ENCODE measurements at regions not wholly inside any gene's neighbourhood (a gene's known extent, or its start where the extent isn't known, plus 50 kb on each side); places are given as distances from the start of the nearest gene placed in this dataset.

DNA sequence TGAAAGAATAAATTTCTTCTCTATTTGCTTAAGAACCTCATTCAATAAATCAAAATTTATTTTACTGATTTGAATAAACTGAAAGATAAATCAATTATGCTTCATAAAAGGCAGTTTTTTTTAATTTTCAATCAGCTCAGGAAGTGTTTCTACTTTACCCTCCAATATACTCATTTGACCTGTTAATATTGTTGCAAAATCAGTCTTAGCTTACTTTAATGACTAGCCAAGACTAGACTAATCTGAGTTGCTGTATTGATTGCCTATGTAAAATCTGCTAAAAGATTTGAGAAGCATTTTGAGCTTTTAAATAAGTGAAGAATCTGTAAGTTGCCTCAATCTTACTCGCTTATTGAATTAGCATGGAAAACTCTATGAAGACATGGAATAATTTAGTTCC, 179.1 kb upstream of the LYPLAL1 start:
- TF ChIP-seq EP300 (IDR thresholded peaks at IDR 0.05; ENCODE audit: borderline replicate concordance in 1 of 2, control insufficient read depth in 1 of 2, low read depth in 2 of 2, low read length in 2 of 2) (no peak), SMC3 (IDR thresholded peaks at IDR 0.05; ENCODE audit: borderline replicate concordance, low read length) (no peak), ZNF274 (IDR thresholded peaks at IDR 0.05; ENCODE audit: insufficient read depth, insufficient read length) (no peak), SP1 (IDR thresholded peaks at IDR 0.05; ENCODE audit: low read depth, low read length) (no peak), NR2C2 (IDR thresholded peaks at IDR 0.05; ENCODE audit: borderline replicate concordance, control insufficient read depth, insufficient read length, low read depth) (no peak), CHD2 (IDR thresholded peaks at IDR 0.05; ENCODE audit: borderline replicate concordance, low read depth, low read length) (no peak), CREB1 (IDR thresholded peaks at IDR 0.05; ENCODE audit: low read depth) (no peak), CEBPB (IDR thresholded peaks at IDR 0.05; ENCODE audit: borderline replicate concordance in 1 of 2, low read depth in 2 of 2, low read length in 2 of 2) (no peak), ZBTB4 (CRISPR knock-in tag; IDR thresholded peaks at IDR 0.05) (no peak)
- TF ChIP-seq, protein P1, sequence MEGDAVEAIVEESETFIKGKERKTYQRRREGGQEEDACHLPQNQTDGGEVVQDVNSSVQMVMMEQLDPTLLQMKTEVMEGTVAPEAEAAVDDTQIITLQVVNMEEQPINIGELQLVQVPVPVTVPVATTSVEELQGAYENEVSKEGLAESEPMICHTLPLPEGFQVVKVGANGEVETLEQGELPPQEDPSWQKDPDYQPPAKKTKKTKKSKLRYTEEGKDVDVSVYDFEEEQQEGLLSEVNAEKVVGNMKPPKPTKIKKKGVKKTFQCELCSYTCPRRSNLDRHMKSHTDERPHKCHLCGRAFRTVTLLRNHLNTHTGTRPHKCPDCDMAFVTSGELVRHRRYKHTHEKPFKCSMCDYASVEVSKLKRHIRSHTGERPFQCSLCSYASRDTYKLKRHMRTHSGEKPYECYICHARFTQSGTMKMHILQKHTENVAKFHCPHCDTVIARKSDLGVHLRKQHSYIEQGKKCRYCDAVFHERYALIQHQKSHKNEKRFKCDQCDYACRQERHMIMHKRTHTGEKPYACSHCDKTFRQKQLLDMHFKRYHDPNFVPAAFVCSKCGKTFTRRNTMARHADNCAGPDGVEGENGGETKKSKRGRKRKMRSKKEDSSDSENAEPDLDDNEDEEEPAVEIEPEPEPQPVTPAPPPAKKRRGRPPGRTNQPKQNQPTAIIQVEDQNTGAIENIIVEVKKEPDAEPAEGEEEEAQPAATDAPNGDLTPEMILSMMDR (IDR thresholded peaks at IDR 0.05 in 2 of 3, conservative IDR thresholded peaks at IDR 0.05 in 1 of 3; ENCODE audit: control insufficient read depth in 2 of 3, extremely low read depth in 1 of 3, insufficient read depth in 1 of 3, low read depth in 3 of 3, low read length in 3 of 3), result no peak

Data from GM12878 (cell line).